Stimulated activated CD4-positive, alpha-beta T cell treated with anti-CD3 and anti-CD28 coated beads, Interleukin-1b, Interleukin-23, amount 100 ng/mL, for 24 hours (primary cell): ENCODE measurements at regions not wholly inside any gene's neighbourhood (a gene's known extent, or its start where the extent isn't known, plus 50 kb on each side); places are given as distances from the start of the nearest gene placed in this dataset.
A peak's percentile ranks its signal among the peaks of the same experiment; 100 is the strongest.
"Not testable (repeated sequence)": the region's sequence is repeated elsewhere in the genome, so short reads cannot be mapped to it uniquely, and the experiment has no call there.

Experiments used
- DNase-seq, 4 experiments: peaks; one replicate each; pipeline ENCODE4 v3.0.0-alpha.2; 2020; ENCODE audit warnings: low read depth in 4 of 4, low spot score in 1 of 4

DNA sequence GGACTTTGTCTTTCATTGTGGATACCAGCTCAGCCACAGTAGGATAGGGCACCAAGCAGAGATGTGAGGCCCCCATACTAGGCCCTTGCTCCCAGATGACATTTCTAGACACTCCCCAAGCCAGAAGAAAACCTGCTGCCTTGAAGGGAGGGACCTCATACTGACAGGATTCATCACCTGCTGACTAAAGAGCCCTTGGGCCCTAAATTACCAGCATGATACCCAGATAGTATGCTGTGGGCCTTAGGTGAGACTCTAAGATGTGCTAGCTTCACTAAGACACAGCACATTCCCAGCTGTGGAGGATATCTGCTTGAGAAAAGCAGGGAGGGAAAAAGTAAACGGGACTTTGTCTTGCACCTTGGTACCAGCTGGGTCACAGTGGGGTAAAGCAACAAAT lies 324.0 kb downstream of the TBL1XR1 start:
- DNase-seq = no peak

GRCh38 chr3:176872771-176873209 lies 324.5 kb downstream of the TBL1XR1 start:
- DNase-seq = peak; percentile 8 to 41 (median 23)

GRCh38 chr3:176870451-176870850 lies 326.8 kb downstream of the TBL1XR1 start:
- no peak for DNase-seq

- no peak for DNase-seq
Observed at GRCh38 chr3:176867681-176868663, 329.3 kb downstream of the TBL1XR1 start.

- DNase-seq = no peak
Observed at GRCh38 chr3:176861137-176861536, 336.1 kb downstream of the TBL1XR1 start.

- DNase-seq = no peak
Observed at GRCh38 chr3:176856721-176857120, 340.6 kb downstream of the TBL1XR1 start.

DNA sequence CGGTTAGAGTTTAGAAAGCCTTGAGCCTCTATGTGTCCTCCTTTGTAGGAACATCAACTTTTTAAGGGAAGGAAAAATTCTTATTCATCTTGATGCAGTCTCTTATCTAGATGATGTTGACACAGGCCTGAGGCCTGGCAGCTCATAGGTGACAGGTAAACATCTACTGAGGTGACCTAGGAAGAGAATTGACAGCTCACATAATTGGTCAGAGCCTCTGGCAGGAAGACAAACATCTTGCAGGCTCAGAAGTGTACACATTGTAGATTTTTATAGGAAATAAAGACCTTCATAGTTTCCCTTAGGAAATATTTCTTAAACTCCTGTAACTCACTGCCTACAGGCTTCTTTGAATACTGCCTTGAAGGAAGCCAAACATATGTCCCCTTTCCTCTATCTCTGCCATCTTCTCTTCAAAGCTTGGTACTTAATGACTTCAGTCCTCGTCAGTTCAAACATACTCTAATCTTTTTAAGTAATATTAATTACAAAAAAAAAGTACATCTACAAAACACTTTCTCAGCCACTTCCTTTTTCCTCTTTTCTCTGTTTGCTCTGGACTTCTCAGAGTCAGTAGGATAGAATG lies 341.3 kb downstream of the TBL1XR1 start:
- no peak for DNase-seq

GRCh38 chr3:176855213-176855612 lies 342.1 kb downstream of the TBL1XR1 start:
- DNase-seq = no peak

- no peak for DNase-seq
Observed at GRCh38 chr3:176850498-176850897, 346.8 kb downstream of the TBL1XR1 start.

GRCh38 chr3:176848431-176849214 lies 348.7 kb downstream of the TBL1XR1 start:
- DNase-seq = no peak

DNA sequence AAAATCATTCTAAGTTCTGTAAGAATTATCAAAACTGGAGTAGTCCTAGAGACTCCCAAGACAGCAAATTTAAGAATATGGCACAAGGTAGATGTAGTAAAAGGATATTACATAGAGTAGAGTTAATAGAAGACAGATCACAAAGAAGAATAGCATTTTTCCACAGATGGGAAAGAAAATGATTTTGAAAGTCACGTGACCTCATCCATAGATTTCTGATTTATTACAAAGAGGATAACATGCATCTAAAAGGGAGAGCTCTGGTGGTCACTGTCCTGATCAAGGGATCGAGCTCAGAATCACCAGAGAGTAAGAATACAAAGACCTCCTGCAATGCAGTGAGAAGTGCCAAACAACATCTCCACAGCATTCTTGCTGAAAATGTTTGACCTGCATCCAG lies 354.4 kb downstream of the TBL1XR1 start:
- no peak for DNase-seq

DNA sequence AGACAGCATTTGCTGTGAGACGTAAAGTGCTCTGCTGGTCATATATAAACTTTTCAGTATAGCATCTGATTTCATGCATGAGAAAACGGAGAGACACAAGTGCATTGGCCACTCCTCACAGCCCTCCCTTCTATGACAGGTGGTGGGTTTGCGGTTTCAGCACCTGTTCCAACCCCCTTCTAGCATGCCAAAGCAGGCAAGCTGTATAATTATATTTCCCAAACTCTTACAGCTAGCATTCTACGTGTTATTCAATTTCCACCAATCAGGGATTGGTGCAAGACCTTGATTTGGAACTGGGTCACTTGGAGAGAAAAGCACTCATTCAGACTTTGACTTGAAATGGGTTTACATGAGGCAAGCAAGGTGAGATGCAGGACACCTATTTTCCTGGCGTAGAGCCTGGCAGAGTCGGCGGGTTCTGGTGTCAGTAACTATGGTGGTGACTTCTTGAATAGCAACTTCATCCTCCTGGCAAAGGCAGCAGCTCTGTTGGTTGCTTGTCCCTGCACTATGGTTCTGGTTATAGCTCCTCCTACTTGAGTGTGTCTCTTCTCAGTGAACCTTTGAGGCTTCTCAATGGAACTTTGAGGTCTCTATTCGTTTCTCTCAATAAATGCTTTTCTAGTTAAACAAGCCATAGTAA lies 356.5 kb downstream of the TBL1XR1 start:
- DNase-seq = no peak

DNA sequence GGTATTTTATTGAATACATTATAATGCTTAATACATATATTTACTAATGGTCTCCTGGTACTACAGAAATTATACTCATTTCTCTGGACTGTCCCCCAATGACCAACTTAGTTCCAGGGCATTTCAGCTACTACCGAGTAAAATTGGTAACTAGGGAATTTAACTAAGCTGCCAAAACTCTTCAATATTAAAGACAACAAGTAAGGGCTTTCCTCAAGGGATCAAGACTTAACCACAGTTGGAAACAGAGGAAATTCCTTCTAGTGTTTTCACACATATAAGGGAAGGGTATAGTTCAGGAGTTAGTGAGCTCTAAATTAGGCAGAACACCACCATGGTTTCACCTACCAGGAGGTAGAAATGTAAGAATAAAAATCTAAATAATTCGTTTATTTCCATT lies 357.4 kb downstream of the TBL1XR1 start:
- DNase-seq = no peak

DNA sequence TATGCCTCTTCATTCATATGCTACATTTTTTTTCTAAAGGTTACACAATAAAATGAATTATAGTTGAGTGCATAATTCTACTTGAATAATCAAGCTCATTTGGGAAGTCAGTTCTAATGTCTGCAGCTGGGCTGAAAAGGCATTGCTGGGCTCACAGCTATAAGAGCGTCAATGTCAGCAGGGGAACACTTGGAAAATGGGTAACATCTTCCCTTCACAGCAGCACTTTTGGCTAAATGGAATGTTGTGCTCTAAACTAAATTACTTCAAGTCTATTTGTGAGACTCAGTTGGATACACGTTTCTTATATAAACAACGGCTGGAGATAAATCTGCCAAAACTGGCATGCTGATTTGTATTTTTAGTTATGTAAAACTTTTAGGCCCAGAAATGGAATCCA lies 357.8 kb downstream of the TBL1XR1 start:
- DNase-seq = no peak

- DNase-seq = not testable (repeated sequence)
Observed at GRCh38 chr3:176827244-176827643, 370.0 kb downstream of the TBL1XR1 start.

DNA sequence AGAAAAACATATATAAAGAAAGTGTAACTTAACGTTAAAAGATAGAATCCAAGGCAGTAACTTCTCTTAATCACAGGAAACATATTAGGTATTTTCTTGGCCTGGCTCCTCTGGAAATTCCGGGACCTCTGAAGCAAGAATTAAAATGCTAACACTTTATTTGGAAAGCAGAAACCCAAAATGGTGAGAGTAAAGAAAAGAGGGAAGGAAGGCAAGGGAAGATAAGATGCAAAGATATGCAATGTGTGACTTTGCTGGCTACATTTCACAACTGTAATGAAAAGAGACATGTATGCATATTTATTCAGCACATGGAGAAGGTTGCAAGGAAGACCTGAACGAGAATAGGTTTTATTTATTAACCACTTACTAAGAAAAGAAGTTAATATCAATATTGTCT lies 372.5 kb downstream of the TBL1XR1 start:
- no peak for DNase-seq

GRCh38 chr3:176820764-176821163 lies 376.5 kb downstream of the TBL1XR1 start:
- no peak for DNase-seq

GRCh38 chr3:176816937-176817336 lies 380.3 kb downstream of the TBL1XR1 start:
- no peak for DNase-seq

DNA sequence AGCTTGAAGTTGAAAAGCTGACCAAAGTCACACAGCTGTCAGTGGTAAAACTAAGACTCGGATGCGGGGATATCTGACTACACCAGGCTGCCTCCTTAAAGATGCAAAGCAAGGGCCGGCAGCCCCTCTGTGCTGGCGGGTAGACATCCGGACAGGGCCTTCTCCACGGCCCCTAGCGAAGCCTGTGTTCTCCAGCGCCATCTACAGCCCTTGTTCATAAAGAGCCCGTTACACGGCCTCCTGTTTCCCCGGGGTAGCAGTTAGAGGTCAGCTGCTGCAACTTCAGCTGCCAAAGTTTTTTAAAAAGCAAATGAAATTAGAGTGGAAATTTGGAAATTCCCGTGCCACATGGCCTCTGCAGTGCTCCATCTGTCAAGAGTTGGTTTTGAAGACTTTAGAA lies 383.0 kb downstream of the TBL1XR1 start:
- peak in 1 of 4 experiments; percentile 3 for DNase-seq

- DNase-seq = no peak
Observed at GRCh38 chr3:176807938-176808337, 389.3 kb downstream of the TBL1XR1 start.

DNA sequence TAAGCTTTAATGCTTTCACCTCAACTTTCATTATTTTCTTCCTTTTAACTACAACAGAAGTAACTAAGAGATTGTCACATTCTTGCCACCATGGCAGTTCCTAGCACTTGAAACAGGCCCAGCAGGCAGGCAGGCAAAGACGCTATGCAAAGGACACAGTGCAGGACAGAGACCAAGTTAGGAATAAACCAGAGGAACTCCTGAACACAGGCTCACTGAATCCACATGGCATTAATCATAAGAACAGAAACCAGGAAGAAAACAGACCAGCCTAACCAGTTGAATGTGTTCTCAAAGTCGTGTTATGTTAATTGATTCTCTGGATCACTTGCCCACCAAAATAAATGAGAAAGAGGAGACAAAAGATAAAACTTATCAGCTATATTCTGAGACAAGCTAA lies 397.6 kb downstream of the TBL1XR1 start:
- no peak for DNase-seq
